Astrocyte of the spinal cord (primary cell): ENCODE measurements at regions not wholly inside any gene's neighbourhood (a gene's known extent, or its start where the extent isn't known, plus 50 kb on each side); places are given as distances from the start of the nearest gene placed in this dataset.
A peak's percentile ranks its signal among the peaks of the same experiment; 100 is the strongest.

ENCODE experiments used
- DNase-seq: peaks from one replicate; pipeline ENCODE4 v3.0.0; 2011; ENCODE audit warnings: low read depth, low spot score
- H3K4me3 ChIP-seq: 2 replicates; pipeline ENCODE4 v1.5.1; 2011; ENCODE audit warnings: low read depth, mild to moderate bottlenecking, low read length, moderate library complexity
- in situ Hi-C: cut with HindIII; loops from 2 replicates; pipeline ENCODE4 v1.10.0; 2017; ENCODE audit warnings: low sequenced_read_pairs
- TF ChIP-seq, protein P1 (sequence below): IDR thresholded peaks from 2 replicates; pipeline ENCODE4 v1.5.1; 2012; ENCODE audit warnings: low read depth, mild to moderate bottlenecking, low read length, inconsistent platforms

DNA sequence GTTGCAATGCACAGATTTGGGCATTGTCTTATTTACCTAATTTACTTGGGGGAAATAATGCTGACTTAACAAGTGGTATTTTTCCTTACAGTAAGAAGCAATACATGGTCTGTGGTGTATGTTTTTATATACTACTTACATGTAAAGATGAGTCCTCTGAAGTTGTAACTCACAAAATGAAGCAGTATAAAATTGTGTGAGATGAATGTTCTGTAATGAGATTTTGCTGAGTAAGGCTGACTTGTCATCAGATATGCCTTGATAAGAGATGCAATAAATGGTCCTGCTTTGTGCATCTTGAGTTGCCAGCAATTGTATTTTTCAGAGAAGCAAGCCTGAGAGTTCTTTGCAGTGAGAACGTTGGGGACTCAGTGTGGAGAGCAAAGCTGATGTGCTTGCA, 92.2 kb upstream of the GNAQ start:
- H3K4me3 ChIP-seq: no peak overlapping the region
- TF ChIP-seq, protein P1, sequence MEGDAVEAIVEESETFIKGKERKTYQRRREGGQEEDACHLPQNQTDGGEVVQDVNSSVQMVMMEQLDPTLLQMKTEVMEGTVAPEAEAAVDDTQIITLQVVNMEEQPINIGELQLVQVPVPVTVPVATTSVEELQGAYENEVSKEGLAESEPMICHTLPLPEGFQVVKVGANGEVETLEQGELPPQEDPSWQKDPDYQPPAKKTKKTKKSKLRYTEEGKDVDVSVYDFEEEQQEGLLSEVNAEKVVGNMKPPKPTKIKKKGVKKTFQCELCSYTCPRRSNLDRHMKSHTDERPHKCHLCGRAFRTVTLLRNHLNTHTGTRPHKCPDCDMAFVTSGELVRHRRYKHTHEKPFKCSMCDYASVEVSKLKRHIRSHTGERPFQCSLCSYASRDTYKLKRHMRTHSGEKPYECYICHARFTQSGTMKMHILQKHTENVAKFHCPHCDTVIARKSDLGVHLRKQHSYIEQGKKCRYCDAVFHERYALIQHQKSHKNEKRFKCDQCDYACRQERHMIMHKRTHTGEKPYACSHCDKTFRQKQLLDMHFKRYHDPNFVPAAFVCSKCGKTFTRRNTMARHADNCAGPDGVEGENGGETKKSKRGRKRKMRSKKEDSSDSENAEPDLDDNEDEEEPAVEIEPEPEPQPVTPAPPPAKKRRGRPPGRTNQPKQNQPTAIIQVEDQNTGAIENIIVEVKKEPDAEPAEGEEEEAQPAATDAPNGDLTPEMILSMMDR: no peak
- in situ Hi-C loops: no loop called here
- no peak for DNase-seq

DNA sequence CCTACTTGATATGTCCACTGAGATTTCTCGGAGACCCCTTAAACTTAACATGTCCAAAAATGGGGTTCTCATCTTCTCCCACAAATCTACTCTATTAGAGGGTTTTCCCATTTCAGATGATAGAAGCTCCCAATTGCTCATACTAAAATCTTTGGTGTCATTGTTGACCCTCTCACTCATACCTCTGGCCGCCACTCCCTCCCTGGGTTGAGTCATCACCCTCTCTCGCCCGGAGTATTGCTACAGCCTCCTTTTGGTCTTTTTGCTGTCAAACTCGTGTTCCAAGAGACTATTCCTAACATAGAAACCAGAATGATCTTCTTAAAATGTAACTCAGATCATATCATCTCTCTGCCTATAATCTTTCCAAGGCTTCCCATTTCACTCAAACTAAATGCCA, 91.0 kb upstream of the GNAQ start:
- DNase-seq: no peak

DNA sequence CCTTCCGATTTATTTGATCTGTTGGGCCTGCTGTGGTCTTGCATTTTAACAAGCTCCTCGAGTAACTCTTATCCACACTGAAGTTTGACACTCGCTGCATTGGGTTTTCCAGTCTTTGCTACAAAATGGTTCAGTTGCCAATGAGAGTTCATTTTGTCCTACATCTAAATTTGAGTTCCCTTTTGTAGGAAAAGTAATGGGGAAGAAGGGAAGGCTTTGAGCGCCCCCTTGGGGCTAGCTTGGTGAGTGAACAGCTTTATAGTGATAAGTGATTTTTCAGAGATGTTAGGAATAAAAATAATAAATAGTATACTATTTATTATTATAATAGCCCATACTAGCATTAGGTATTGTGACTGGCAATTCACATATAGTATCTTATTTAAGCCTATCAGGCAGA, 89.9 kb upstream of the GNAQ start:
- TF ChIP-seq, protein P1: peak; percentile 75
- in situ Hi-C loops: no loop called here
- H3K4me3 ChIP-seq: no peak overlapping the region
- peak; percentile 67 for DNase-seq

More for the DNA sequence above, 91.0 kb upstream of the GNAQ start:
- TF ChIP-seq, protein P1: no peak
- no peak overlapping the region for H3K4me3 ChIP-seq
- in situ Hi-C loops: no loop called here

DNA sequence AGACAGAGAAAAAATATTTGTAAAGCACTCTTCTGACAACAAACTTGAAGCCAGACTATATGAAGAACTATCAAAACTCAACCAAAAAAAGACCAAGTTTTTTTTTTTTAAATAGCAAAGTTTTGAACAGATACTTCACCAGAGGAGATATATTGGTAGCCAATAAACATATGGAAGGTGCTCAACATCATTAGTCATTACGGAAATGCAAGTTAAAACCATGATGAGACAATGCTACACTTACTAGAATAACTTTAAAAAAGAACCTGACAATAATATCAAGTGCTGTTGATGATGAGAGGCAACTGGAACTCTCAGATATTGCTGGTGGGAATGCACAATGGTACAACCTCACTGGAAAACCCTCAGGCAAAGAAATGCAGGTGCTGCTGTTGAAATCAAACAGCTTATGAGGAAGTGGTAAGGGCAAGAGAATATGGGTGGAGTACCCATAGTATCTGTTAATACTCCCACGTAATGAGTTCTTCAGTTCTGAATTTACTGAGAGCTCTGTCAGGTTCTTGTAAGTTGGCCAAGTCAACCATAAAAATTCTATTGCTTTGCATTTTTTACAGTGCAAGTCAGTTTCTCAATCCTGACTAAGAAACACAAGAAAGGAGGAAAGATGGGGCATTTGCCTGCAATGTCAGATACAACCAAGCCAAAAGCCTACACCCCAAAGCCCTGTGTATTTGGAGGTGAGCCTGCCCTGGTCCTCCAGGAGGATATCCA, 87.3 kb upstream of the GNAQ start:
- peak; percentile 16 for DNase-seq

DNA sequence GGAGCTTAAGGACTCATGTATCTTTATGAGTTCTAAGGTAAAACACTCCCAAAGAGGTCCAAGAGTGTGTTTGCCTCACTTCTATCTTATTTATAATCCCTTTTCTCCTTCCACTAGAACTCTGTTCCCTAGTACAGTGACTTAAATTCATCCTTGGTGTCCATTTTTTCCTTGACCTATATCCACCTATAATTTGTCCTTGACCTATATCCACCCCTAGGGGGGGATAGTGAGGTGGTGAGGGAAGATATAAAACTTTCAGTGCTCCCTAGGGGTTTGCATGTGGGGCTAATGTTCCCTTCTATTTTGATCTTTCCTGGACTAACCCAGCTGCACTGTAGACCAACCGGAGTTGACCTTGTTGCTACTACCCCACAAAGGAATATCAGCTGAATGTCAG, 83.5 kb upstream of the GNAQ start:
- in situ Hi-C loops: no loop called here
- TF ChIP-seq, protein P1: peak; percentile 34
- DNase-seq: no peak
- H3K4me3 ChIP-seq: no peak overlapping the region

More for the DNA sequence above, 87.3 kb upstream of the GNAQ start:
- in situ Hi-C loops: no loop called here
- TF ChIP-seq, protein P1: no peak
- H3K4me3 ChIP-seq: no peak overlapping the region

DNA sequence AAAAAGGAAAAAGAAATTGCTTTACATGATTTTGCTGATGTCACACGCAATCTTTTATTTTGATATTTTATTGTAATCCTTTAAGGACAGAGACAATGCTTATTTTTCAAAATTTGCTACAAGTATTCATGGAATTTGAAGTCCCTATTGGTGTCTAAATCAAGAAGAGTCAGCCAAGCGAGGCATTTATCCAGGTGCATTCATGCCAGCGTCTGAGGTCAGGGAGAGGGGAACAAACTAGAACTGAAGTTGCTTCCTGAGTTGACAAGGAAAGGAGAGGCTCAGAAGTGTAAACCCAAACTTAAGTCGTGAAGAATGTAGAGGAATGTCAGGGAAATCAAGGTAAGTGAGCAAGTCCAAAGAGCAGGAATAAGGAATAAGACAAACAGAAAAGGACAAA, 83.0 kb upstream of the GNAQ start:
- no peak for DNase-seq
- H3K4me3 ChIP-seq: no peak overlapping the region
- TF ChIP-seq, protein P1: no peak
- in situ Hi-C loops: no loop called here
